ENCODE measurements at regions not wholly inside any gene's neighbourhood (a gene's known extent, or its start where the extent isn't known, plus 50 kb on each side); places are given as distances from the start of the nearest gene placed in this dataset.

DNA sequence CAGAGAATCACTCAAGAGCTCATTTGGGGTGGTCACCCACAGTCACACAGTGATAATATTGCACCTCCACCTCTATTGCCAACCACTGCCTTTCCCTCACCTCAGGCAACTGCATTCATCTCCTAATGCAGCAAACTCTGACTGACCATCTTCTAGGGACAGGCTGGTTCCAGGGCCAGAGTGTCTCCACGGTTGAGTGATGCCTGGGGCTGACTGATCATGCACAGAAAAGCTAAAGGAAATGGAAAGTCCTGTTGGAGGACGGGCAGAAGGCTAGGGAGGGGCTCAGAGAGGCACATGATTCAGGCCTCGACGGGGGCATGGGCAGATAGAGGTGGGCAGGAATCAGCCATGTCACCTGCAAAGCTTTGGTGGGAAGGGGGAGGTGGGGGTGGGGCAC is 127.1 kb upstream of the TNS3 start:
- Histone ChIP-seq H3K14ac (ENCODE audit: insufficient read length) (no peak overlapping the region), H3K9ac (replicated peaks in 1 of 4; ENCODE audit: extremely low read depth in 1 of 4, low read depth in 3 of 4, low read length in 3 of 4) (no peak overlapping the region), H4K5ac (ENCODE audit: insufficient read length, low read depth, low read length) (no peak overlapping the region), H3K4me3 (ENCODE audit: extremely low read depth in 1 of 4, insufficient read depth in 2 of 4, low read depth in 3 of 4, low read length in 4 of 4) (no peak overlapping the region), H2BK5ac (ENCODE audit: low read depth, low read length) (no peak overlapping the region), H4K20me1 (replicated peaks in 1 of 2; ENCODE audit: control insufficient read depth in 1 of 2, insufficient read depth in 2 of 2, low read length in 2 of 2) (no peaks in the 10 kb centered on the region), H3K27ac (ENCODE audit: low read depth, low read length) (no peak overlapping the region), H3K79me1 (ENCODE audit: low read depth, low read length) (no peaks in the 10 kb centered on the region), H3K4me2 (ENCODE audit: insufficient read depth in 1 of 2, low read depth in 2 of 2, low read length in 2 of 2) (no peak overlapping the region), H2BK12ac (ENCODE audit: low read depth, low read length) (0 out of 2 replicates have a peak overlapping the region, but pooled peaks have one; percentile 17), H2BK15ac (ENCODE audit: low read length) (no peak overlapping the region), H3K79me2 (ENCODE audit: control insufficient read depth in 1 of 2, insufficient read depth in 2 of 2, low read length in 2 of 2) (no peaks in the 10 kb centered on the region), H3K56ac (replicated peaks; ENCODE audit: insufficient read length, low read depth, low read length) (no peak overlapping the region), H3K9me3 (ENCODE audit: insufficient read depth in 2 of 2, low read depth in 1 of 2, low read length in 1 of 2) (no peaks in the 10 kb centered on the region), H2AFZ (ENCODE audit: low read length) (no peak overlapping the region), H4K91ac (replicated peaks; ENCODE audit: insufficient read length, low read length) (no peak overlapping the region), H2AK5ac (ENCODE audit: low read depth, low read length) (no peak overlapping the region), H3K23ac (ENCODE audit: insufficient read length) (no peak overlapping the region), H4K8ac (ENCODE audit: extremely low read depth, insufficient read depth, low read length) (no peak overlapping the region), H3K36me3 (ENCODE audit: control insufficient read depth in 2 of 4, insufficient read depth in 4 of 4, low read length in 3 of 4) (no peaks in the 10 kb centered on the region), H3K4me1 (replicated peaks in 1 of 4; ENCODE audit: control insufficient read depth in 3 of 4, insufficient read depth in 4 of 4, low read length in 3 of 4) (no peaks in the 10 kb centered on the region), H2BK20ac (ENCODE audit: low read length) (0 out of 2 replicates have a peak overlapping the region, but pooled peaks have one; percentile 18), H3K4ac (replicated peaks; ENCODE audit: insufficient read length, low read depth, low read length) (no peak overlapping the region), H3K27me3 (replicated peaks in 1 of 4; ENCODE audit: control insufficient read depth in 3 of 4, extremely low read depth in 1 of 4, insufficient read depth in 3 of 4, low read length in 3 of 4) (no peaks in the 10 kb centered on the region), H3K23me2 (ENCODE audit: low read depth, low read length) (no peaks in the 10 kb centered on the region), H2BK120ac (replicated peaks; ENCODE audit: low read depth, low read length) (no peak overlapping the region), H3K18ac (ENCODE audit: extremely low read depth, low read length) (no peak overlapping the region)
- ChIA-PET CTCF (ENCODE audit: partially characterized antibody) (interaction anchor here (1.3 kb wide), 1 partner anchor 83 kb away, joined by 3 read pairs; no protein-coding TSS in a partner anchor), POLR2A (ENCODE audit: partially characterized antibody) (no interaction called here)
- WGBS, 2 experiments (ENCODE audit: extremely low coverage in 1 of 2, insufficient coverage in 1 of 2, insufficient read length in 1 of 2, insufficient replicate concordance in 2 of 2, low coverage in 1 of 2, low lambda C conversion rate in 2 of 2, missing lambda C conversion rate in 1 of 2) = 94% methylated on average over 4 of the region's 4 CpGs; no CpG with 5 or more reads in 1 of the 2 experiments
- FAIRE-seq (no peak), DNase-seq (ENCODE audit: low read depth in 1 of 2, low spot score in 2 of 2) (no peak)
- TF ChIP-seq ASH2L (IDR thresholded peaks at IDR 0.05; ENCODE audit: low read length) = no peak
- TF ChIP-seq, protein P1, sequence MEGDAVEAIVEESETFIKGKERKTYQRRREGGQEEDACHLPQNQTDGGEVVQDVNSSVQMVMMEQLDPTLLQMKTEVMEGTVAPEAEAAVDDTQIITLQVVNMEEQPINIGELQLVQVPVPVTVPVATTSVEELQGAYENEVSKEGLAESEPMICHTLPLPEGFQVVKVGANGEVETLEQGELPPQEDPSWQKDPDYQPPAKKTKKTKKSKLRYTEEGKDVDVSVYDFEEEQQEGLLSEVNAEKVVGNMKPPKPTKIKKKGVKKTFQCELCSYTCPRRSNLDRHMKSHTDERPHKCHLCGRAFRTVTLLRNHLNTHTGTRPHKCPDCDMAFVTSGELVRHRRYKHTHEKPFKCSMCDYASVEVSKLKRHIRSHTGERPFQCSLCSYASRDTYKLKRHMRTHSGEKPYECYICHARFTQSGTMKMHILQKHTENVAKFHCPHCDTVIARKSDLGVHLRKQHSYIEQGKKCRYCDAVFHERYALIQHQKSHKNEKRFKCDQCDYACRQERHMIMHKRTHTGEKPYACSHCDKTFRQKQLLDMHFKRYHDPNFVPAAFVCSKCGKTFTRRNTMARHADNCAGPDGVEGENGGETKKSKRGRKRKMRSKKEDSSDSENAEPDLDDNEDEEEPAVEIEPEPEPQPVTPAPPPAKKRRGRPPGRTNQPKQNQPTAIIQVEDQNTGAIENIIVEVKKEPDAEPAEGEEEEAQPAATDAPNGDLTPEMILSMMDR (IDR thresholded peaks at IDR 0.05; ENCODE audit: control extremely low read depth in 1 of 3, insufficient read depth in 1 of 3, low read depth in 1 of 3, low read length in 3 of 3) = no peak
- TF ChIP-seq TEAD4 (IDR thresholded peaks at IDR 0.05; ENCODE audit: low read depth, low read length) = no peak
- TF ChIP-seq, protein P2, sequence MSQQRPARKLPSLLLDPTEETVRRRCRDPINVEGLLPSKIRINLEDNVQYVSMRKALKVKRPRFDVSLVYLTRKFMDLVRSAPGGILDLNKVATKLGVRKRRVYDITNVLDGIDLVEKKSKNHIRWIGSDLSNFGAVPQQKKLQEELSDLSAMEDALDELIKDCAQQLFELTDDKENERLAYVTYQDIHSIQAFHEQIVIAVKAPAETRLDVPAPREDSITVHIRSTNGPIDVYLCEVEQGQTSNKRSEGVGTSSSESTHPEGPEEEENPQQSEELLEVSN (IDR thresholded peaks at IDR 0.05) = no peak
- TF ChIP-seq HDAC6 (IDR thresholded peaks at IDR 0.05; ENCODE audit: low read depth, low read length) = no peak
- no peak for TF ChIP-seq EGR1 (IDR thresholded peaks at IDR 0.05; ENCODE audit: borderline replicate concordance, low read depth, low read length)
- no peak for TF ChIP-seq SP2 (IDR thresholded peaks at IDR 0.05; ENCODE audit: low read length)
- no peak for TF ChIP-seq SP4 (IDR thresholded peaks at IDR 0.05; ENCODE audit: low read length)
- TF ChIP-seq PHF8 (conservative IDR thresholded peaks at IDR 0.05; ENCODE audit: low read depth, low read length) = no peak
- no peak for TF ChIP-seq CHD2 (IDR thresholded peaks at IDR 0.05; ENCODE audit: low read length)
- no peak for TF ChIP-seq SUZ12 (IDR thresholded peaks at IDR 0.05; ENCODE audit: low read length)
- TF ChIP-seq CBX5 (IDR thresholded peaks at IDR 0.05; ENCODE audit: low read depth, low read length) = no peak
- no peak for TF ChIP-seq TAF1 (IDR thresholded peaks at IDR 0.05; ENCODE audit: low read depth, low read length)
